CD4-positive, alpha-beta memory T cell (primary cell): ENCODE measurements at regions not wholly inside any gene's neighbourhood (a gene's known extent, or its start where the extent isn't known, plus 50 kb on each side); places are given as distances from the start of the nearest gene placed in this dataset.

Experiments used
- CTCF ChIA-PET: fragments of 350-600 bp; sonication (Branson Sonifier 250); formaldehyde crosslinking; loops from one replicate; lab custom pipeline; 2021; ENCODE audit warnings: inconsistent platforms; ENCODE audit not compliant: partially characterized antibody; lab: Charles Lee
- POLR2A ChIA-PET: fragments of 350-600 bp; sonication (Branson Sonifier 250); formaldehyde crosslinking; loops from one replicate; lab custom pipeline; 2021; ENCODE audit not compliant: partially characterized antibody; lab: Charles Lee
- DNase-seq, 5 donors: peaks; one replicate each; pipeline versions ENCODE4 v3.0.0 to v3.0.0-alpha.2; 2020 to 2022; ENCODE audit warnings: mixed read lengths in 1 of 5
- H3K27ac ChIP-seq: one replicate; pipeline ENCODE4 v1.7.0; 2013; ENCODE audit warnings: low read depth, low read length
- H3K27me3 ChIP-seq: 2 replicates; pipeline ENCODE4 v1.7.0; 2013; ENCODE audit warnings: mild to moderate bottlenecking, low read length, moderate library complexity; ENCODE audit not compliant: insufficient read depth
- H3K36me3 ChIP-seq: 2 replicates; pipeline ENCODE4 v1.7.0; 2013; ENCODE audit warnings: mild to moderate bottlenecking, low read length, moderate library complexity; ENCODE audit not compliant: insufficient read depth
- H3K4me1 ChIP-seq: 2 replicates; pipeline ENCODE4 v1.7.0; 2013; ENCODE audit warnings: mild to moderate bottlenecking, low read length, moderate library complexity; ENCODE audit not compliant: insufficient read depth
- H3K4me3 ChIP-seq, 2 donors: one replicate each; pipeline ENCODE4 v1.7.0; 2013; ENCODE audit warnings: low read length in 2 of 2, mild to moderate bottlenecking in 1 of 2
- H3K9me3 ChIP-seq, 2 donors: one replicate each; pipeline ENCODE4 v1.7.0; 2013; ENCODE audit warnings: low read length in 2 of 2, control low read depth in 1 of 2; ENCODE audit not compliant: control insufficient read depth in 1 of 2
- H3K27ac Mint-ChIP-seq, 7 donors: one replicate each; pipeline ENCODE4 v1.8.0; 2020 to 2021; ENCODE audit warnings: mixed read lengths in 7 of 7, mild to moderate bottlenecking in 6 of 7, inconsistent platforms in 3 of 7, moderate library complexity in 3 of 7
- H3K27me3 Mint-ChIP-seq, 2 donors: one replicate each; pipeline ENCODE4 v1.8.0; 2020 to 2021; ENCODE audit warnings: mixed read lengths in 2 of 2
- H3K36me3 Mint-ChIP-seq, 2 donors: one replicate each; pipeline ENCODE4 v1.8.0; 2020 to 2021; ENCODE audit warnings: mixed read lengths in 2 of 2, inconsistent platforms in 1 of 2, mild to moderate bottlenecking in 1 of 2
- H3K4me1 Mint-ChIP-seq, 4 donors: one replicate each; pipeline ENCODE4 v1.8.0; 2020 to 2021; ENCODE audit warnings: mixed read lengths in 4 of 4, mild to moderate bottlenecking in 1 of 4
- H3K4me3 Mint-ChIP-seq, 8 donors: one replicate each; pipeline ENCODE4 v1.8.0; 2020 to 2021; ENCODE audit warnings: mixed read lengths in 8 of 8, mild to moderate bottlenecking in 7 of 8, moderate library complexity in 6 of 8, inconsistent platforms in 3 of 8
- H3K9me3 Mint-ChIP-seq, 8 donors: one replicate each; pipeline ENCODE4 v1.8.0; 2020 to 2021; ENCODE audit warnings: mixed read lengths in 8 of 8, mild to moderate bottlenecking in 5 of 8, inconsistent platforms in 3 of 8, moderate library complexity in 1 of 8
- intact Hi-C: fragments of 100-400 bp; cut with micrococcal nuclease; formaldehyde crosslinking; loops from one replicate; pipeline ENCODE4 v1.15.1; 2023

GRCh38 chr9:135385793-135386192 is 93.8 kb upstream of the PPP1R26 start:
- Mint-ChIP-seq H3K4me3 (no peak overlapping the region), H3K27ac (no peak overlapping the region), H3K27me3 (peaks cover 2 to 5% of the 10 kb centered on the region in 2 donors), H3K9me3 (no peaks in the 10 kb centered on the region), H3K36me3 (no peaks in the 10 kb centered on the region), H3K4me1 (no peaks in the 10 kb centered on the region)
- H3K27me3 ChIP-seq: no peaks in the 10 kb centered on the region
- ChIA-PET POLR2A (no interaction called here), CTCF (no interaction called here)
- H3K4me3 ChIP-seq: no peak overlapping the region
- H3K4me1 ChIP-seq: no peaks in the 10 kb centered on the region
- DNase-seq: no peak
- H3K9me3 ChIP-seq: no peaks in the 10 kb centered on the region
- intact Hi-C loops: no loop called here
- H3K27ac ChIP-seq: no peak overlapping the region
- no peaks in the 10 kb centered on the region for H3K36me3 ChIP-seq

GRCh38 chr9:135387976-135388375 is 91.6 kb upstream of the PPP1R26 start:
- POLR2A ChIA-PET: no interaction called here
- H3K27me3 ChIP-seq: no peaks in the 10 kb centered on the region
- H3K27ac ChIP-seq: no peak overlapping the region
- no peaks in the 10 kb centered on the region for H3K9me3 Mint-ChIP-seq
- no peak overlapping the region for H3K4me3 Mint-ChIP-seq
- no peak overlapping the region for H3K4me3 ChIP-seq
- no peak for DNase-seq
- CTCF ChIA-PET: no interaction called here
- H3K27me3 Mint-ChIP-seq: no peaks in the 10 kb centered on the region
- no peaks in the 10 kb centered on the region for H3K4me1 Mint-ChIP-seq
- intact Hi-C loops: no loop called here
- H3K27ac Mint-ChIP-seq: no peak overlapping the region
- H3K4me1 ChIP-seq: no peaks in the 10 kb centered on the region
- H3K36me3 Mint-ChIP-seq: no peaks in the 10 kb centered on the region
- H3K9me3 ChIP-seq: no peaks in the 10 kb centered on the region
- H3K36me3 ChIP-seq: no peaks in the 10 kb centered on the region

GRCh38 chr9:135388530-135388929 is 91.1 kb upstream of the PPP1R26 start:
- Mint-ChIP-seq H3K27me3 (no peaks in the 10 kb centered on the region), H3K9me3 (no peaks in the 10 kb centered on the region), H3K4me3 (no peak overlapping the region), H3K4me1 (no peaks in the 10 kb centered on the region), H3K36me3 (no peaks in the 10 kb centered on the region), H3K27ac (no peak overlapping the region)
- ChIA-PET POLR2A (no interaction called here), CTCF (no interaction called here)
- no peak for DNase-seq
- no peaks in the 10 kb centered on the region for H3K9me3 ChIP-seq
- intact Hi-C loops: no loop called here
- H3K4me1 ChIP-seq: no peaks in the 10 kb centered on the region
- no peaks in the 10 kb centered on the region for H3K36me3 ChIP-seq
- no peak overlapping the region for H3K27ac ChIP-seq
- no peaks in the 10 kb centered on the region for H3K27me3 ChIP-seq
- no peak overlapping the region for H3K4me3 ChIP-seq

- Mint-ChIP-seq H3K9me3 (no peaks in the 10 kb centered on the region), H3K27me3 (peaks cover 0 to 2% of the 10 kb centered on the region in 2 donors), H3K4me1 (no peaks in the 10 kb centered on the region), H3K4me3 (no peak overlapping the region), H3K36me3 (no peaks in the 10 kb centered on the region), H3K27ac (no peak overlapping the region)
- CTCF ChIA-PET: no interaction called here
- no peaks in the 10 kb centered on the region for H3K36me3 ChIP-seq
- no peaks in the 10 kb centered on the region for H3K4me1 ChIP-seq
- no peaks in the 10 kb centered on the region for H3K9me3 ChIP-seq
- no peak overlapping the region for H3K27ac ChIP-seq
- H3K4me3 ChIP-seq: no peak overlapping the region
- POLR2A ChIA-PET: no interaction called here
- intact Hi-C loops: no loop called here
- DNase-seq: no peak
- no peaks in the 10 kb centered on the region for H3K27me3 ChIP-seq
Measured at GRCh38 chr9:135391759-135392158, 87.8 kb upstream of the PPP1R26 start.

GRCh38 chr9:135392511-135392910 is 87.1 kb upstream of the PPP1R26 start:
- Histone ChIP-seq H3K4me3 (no peak overlapping the region), H3K27ac (no peak overlapping the region), H3K27me3 (no peaks in the 10 kb centered on the region), H3K9me3 (no peaks in the 10 kb centered on the region), H3K4me1 (no peaks in the 10 kb centered on the region), H3K36me3 (no peaks in the 10 kb centered on the region)
- no peak for DNase-seq
- Mint-ChIP-seq H3K4me1 (no peaks in the 10 kb centered on the region), H3K27me3 (peaks cover 0 to 2% of the 10 kb centered on the region in 2 donors), H3K27ac (no peak overlapping the region), H3K9me3 (no peaks in the 10 kb centered on the region), H3K36me3 (no peaks in the 10 kb centered on the region), H3K4me3 (no peak overlapping the region)
- ChIA-PET CTCF (no interaction called here), POLR2A (no interaction called here)
- intact Hi-C loops: no loop called here

GRCh38 chr9:135394131-135394530 is 85.5 kb upstream of the PPP1R26 start:
- H3K9me3 ChIP-seq: no peaks in the 10 kb centered on the region
- H3K4me3 Mint-ChIP-seq: no peak overlapping the region
- no peaks in the 10 kb centered on the region for H3K4me1 ChIP-seq
- no peak overlapping the region for H3K4me3 ChIP-seq
- H3K27ac Mint-ChIP-seq: no peak overlapping the region
- no peaks in the 10 kb centered on the region for H3K36me3 ChIP-seq
- DNase-seq: no peak
- H3K36me3 Mint-ChIP-seq: no peaks in the 10 kb centered on the region
- no peaks in the 10 kb centered on the region for H3K4me1 Mint-ChIP-seq
- ChIA-PET POLR2A (no interaction called here), CTCF (no interaction called here)
- intact Hi-C loops: no loop called here
- peaks cover 0 to 2% of the 10 kb centered on the region in 2 donors for H3K27me3 Mint-ChIP-seq
- H3K9me3 Mint-ChIP-seq: no peaks in the 10 kb centered on the region
- H3K27me3 ChIP-seq: no peaks in the 10 kb centered on the region
- no peak overlapping the region for H3K27ac ChIP-seq

- no peaks in the 10 kb centered on the region for H3K9me3 ChIP-seq
- ChIA-PET CTCF (no interaction called here), POLR2A (no interaction called here)
- no peaks in the 10 kb centered on the region for H3K9me3 Mint-ChIP-seq
- H3K36me3 Mint-ChIP-seq: no peaks in the 10 kb centered on the region
- H3K4me1 ChIP-seq: no peaks in the 10 kb centered on the region
- H3K27me3 ChIP-seq: no peaks in the 10 kb centered on the region
- peaks cover 0 to 2% of the 10 kb centered on the region in 2 donors for H3K27me3 Mint-ChIP-seq
- DNase-seq: no peak
- intact Hi-C loops: no loop called here
- no peaks in the 10 kb centered on the region for H3K4me1 Mint-ChIP-seq
- H3K4me3 ChIP-seq: no peak overlapping the region
- H3K27ac Mint-ChIP-seq: no peak overlapping the region
- H3K36me3 ChIP-seq: no peaks in the 10 kb centered on the region
- no peak overlapping the region for H3K4me3 Mint-ChIP-seq
- no peak overlapping the region for H3K27ac ChIP-seq
Measured at GRCh38 chr9:135394699-135395645, 84.6 kb upstream of the PPP1R26 start.
